Ovary (tissue), 3 donors: ENCODE measurements at regions not wholly inside any gene's neighbourhood (a gene's known extent, or its start where the extent isn't known, plus 50 kb on each side); places are given as distances from the start of the nearest gene placed in this dataset.

Experiments used
- POLR2A ChIP-seq: fragments of 450-650 bp; IDR thresholded peaks from one replicate; pipeline ENCODE4 v1.6.1; 2017; ENCODE audit warnings: antibody characterized with exemption, mild to moderate bottlenecking, moderate library complexity
- TF ChIP-seq, protein P1 (sequence below), 3 donors: fragments of 450-650 bp in 2 of 3; fragments of 200-600 bp in 1 of 3; IDR thresholded peaks; one replicate each; pipeline versions ENCODE4 v1.5.1 to v1.8.0; 2016 to 2022; ENCODE audit warnings: antibody characterized with exemption in 3 of 3, mild to moderate bottlenecking in 1 of 3
- donor health status: DM: no; HTN: no; CAD: no.

- TF ChIP-seq, protein P1, sequence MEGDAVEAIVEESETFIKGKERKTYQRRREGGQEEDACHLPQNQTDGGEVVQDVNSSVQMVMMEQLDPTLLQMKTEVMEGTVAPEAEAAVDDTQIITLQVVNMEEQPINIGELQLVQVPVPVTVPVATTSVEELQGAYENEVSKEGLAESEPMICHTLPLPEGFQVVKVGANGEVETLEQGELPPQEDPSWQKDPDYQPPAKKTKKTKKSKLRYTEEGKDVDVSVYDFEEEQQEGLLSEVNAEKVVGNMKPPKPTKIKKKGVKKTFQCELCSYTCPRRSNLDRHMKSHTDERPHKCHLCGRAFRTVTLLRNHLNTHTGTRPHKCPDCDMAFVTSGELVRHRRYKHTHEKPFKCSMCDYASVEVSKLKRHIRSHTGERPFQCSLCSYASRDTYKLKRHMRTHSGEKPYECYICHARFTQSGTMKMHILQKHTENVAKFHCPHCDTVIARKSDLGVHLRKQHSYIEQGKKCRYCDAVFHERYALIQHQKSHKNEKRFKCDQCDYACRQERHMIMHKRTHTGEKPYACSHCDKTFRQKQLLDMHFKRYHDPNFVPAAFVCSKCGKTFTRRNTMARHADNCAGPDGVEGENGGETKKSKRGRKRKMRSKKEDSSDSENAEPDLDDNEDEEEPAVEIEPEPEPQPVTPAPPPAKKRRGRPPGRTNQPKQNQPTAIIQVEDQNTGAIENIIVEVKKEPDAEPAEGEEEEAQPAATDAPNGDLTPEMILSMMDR (IDR thresholded peaks at IDR 0.05), result no peak
- no peak for TF ChIP-seq POLR2A
Observed at GRCh38 chr5:117486261-117486660, 911.6 kb upstream of the SEMA6A start.
